Lung (tissue), 11 donors: ENCODE measurements at regions not wholly inside any gene's neighbourhood (a gene's known extent, or its start where the extent isn't known, plus 50 kb on each side); places are given as distances from the start of the nearest gene placed in this dataset.

ENCODE experiments used
- ATAC-seq: fragments of 200-7000 bp; cut with Tn5 transposase; one replicate; pipeline ENCODE4 v1.9.1; 2020; ENCODE audit warnings: moderate number of reproducible peaks; ENCODE audit not compliant: insufficient read depth, low FRiP score
- DNase-seq, 3 donors: peaks; one replicate each; pipeline ENCODE4 v3.0.0-alpha.2; 2013 to 2017
- H3K27ac ChIP-seq, 2 donors: one replicate each; pipeline ENCODE4 v1.5.1; 2013; ENCODE audit warnings: mild to moderate bottlenecking in 2 of 2, moderate library complexity in 2 of 2, control low read depth in 1 of 2, inconsistent platforms in 1 of 2, low read depth in 1 of 2, low read length in 1 of 2
- H3K27me3 ChIP-seq, 3 donors: one replicate each; pipeline ENCODE4 v1.5.1; 2013; ENCODE audit warnings: low read length in 2 of 3; ENCODE audit not compliant: control insufficient read depth in 3 of 3, insufficient read depth in 3 of 3
- H3K36me3 ChIP-seq, 4 donors: one replicate each; pipeline ENCODE4 v1.5.1; 2013; ENCODE audit warnings: low read length in 4 of 4, mild to moderate bottlenecking in 1 of 4, moderate library complexity in 1 of 4; ENCODE audit not compliant: control insufficient read depth in 4 of 4, insufficient read depth in 4 of 4
- H3K4me1 ChIP-seq, 5 donors: one replicate each; pipeline ENCODE4 v1.5.1; 2013; ENCODE audit warnings: low read length in 5 of 5, mild to moderate bottlenecking in 2 of 5, moderate library complexity in 1 of 5; ENCODE audit not compliant: control insufficient read depth in 5 of 5, insufficient read depth in 5 of 5
- H3K4me3 ChIP-seq: one replicate; pipeline ENCODE4 v1.5.1; 2013; ENCODE audit warnings: mild to moderate bottlenecking, control low read depth, moderate library complexity
- H3K9ac ChIP-seq, 2 donors: one replicate each; pipeline ENCODE4 v1.5.1; 2013; ENCODE audit warnings: low read length in 2 of 2, control low read depth in 1 of 2; ENCODE audit not compliant: insufficient read depth in 1 of 2
- H3K9me3 ChIP-seq, 4 donors: one replicate each; pipeline ENCODE4 v1.5.1; 2013; ENCODE audit warnings: low read length in 3 of 4, mild to moderate bottlenecking in 1 of 4, moderate library complexity in 1 of 4; ENCODE audit not compliant: control insufficient read depth in 4 of 4, insufficient read depth in 3 of 4
- WGBS, 2 donors: extraction: QIAGEN DNeasy Blood & Tissue Kit; methylation state at CpG; one replicate each; pipeline ENCODE4 v1.1.7; 2013; 5-methylcytosine and 5-hydroxymethylcytosine counted together
- TF ChIP-seq, protein P1 (sequence below): IDR thresholded peaks from 2 replicates; pipeline ENCODE4 v1.5.1; 2012; ENCODE audit warnings: mild to moderate bottlenecking; ENCODE audit errors: control extremely low read depth, extremely low read depth
- donor health status: control.
- donor health status: control.
- donor health status: Bipolar disorder and iron deficiency.
- donor health status: healthy.
- donor health status: DM: yes; HTN: yes; CAD: no.

DNA sequence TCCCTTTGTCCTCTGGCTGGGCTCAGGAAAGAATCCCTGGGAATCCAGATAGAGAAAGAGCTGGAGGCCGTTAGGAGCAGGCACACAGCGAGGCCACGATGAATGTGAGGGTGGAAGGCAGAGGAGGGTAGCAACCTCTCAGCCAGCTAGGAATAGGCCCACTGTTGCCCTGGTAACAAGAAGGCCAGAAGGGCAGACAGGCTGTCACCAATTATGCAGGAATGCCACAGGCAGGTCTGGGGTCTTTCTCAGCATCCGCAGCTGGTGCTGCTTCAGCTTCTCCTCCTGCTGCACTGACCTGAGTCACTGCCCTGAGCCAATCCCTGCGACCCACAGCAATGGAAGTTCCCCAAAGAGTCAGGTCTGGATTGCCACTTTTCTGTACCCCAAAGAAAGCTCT lies 62.8 kb upstream of the C3orf80 start:
- H3K27ac ChIP-seq: no peak overlapping the region
- TF ChIP-seq, protein P1, sequence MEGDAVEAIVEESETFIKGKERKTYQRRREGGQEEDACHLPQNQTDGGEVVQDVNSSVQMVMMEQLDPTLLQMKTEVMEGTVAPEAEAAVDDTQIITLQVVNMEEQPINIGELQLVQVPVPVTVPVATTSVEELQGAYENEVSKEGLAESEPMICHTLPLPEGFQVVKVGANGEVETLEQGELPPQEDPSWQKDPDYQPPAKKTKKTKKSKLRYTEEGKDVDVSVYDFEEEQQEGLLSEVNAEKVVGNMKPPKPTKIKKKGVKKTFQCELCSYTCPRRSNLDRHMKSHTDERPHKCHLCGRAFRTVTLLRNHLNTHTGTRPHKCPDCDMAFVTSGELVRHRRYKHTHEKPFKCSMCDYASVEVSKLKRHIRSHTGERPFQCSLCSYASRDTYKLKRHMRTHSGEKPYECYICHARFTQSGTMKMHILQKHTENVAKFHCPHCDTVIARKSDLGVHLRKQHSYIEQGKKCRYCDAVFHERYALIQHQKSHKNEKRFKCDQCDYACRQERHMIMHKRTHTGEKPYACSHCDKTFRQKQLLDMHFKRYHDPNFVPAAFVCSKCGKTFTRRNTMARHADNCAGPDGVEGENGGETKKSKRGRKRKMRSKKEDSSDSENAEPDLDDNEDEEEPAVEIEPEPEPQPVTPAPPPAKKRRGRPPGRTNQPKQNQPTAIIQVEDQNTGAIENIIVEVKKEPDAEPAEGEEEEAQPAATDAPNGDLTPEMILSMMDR: no peak
- peaks cover 0 to 3% (median 0%) of the 10 kb centered on the region in 4 donors for H3K9me3 ChIP-seq
- no peaks in the 10 kb centered on the region for H3K36me3 ChIP-seq
- no peaks in the 10 kb centered on the region for H3K4me1 ChIP-seq
- 76 to 77% methylated on average over 5 of the region's 5 CpGs for WGBS, 2 donors
- no peak overlapping the region for H3K4me3 ChIP-seq
- no peaks in the 10 kb centered on the region for H3K27me3 ChIP-seq
- DNase-seq (no peak), ATAC-seq (no peak)
- no peak overlapping the region for H3K9ac ChIP-seq

DNA sequence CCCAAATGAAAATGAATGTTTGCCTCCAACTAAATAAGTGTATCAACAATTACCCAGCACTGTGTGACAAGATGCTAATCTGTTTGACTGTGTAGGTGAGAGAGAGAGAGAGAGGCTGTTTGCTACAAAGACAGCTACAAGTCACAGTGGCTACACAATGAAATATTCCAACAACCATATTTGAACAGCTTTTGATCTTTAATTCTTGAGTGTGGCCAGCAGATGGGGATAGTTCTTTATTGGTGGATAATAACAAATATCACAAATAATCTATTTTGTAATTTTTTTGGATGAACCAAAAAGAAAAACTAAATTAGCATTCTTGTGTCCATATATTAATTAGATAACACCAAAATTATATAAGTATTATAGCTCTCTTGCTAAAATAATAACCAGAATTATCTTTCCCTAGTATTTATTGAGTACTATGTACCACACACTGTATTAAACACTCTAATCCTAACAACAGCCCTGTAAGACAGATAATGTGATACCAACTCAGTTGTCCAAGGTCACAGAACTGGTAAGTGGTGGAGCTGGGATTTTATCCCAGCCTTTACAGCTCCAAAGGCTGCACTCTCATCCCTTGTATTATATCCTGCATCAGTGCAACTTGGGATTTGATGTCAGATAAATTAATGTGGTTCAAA lies 61.9 kb upstream of the C3orf80 start:
- peak in 2 of 3 donors; percentile 42 to 53 for DNase-seq
- no peak for ATAC-seq
- no peaks in the 10 kb centered on the region for H3K27me3 ChIP-seq
- H3K9me3 ChIP-seq: peaks cover 0 to 3% (median 0%) of the 10 kb centered on the region in 4 donors
- H3K9ac ChIP-seq: no peak overlapping the region
- H3K27ac ChIP-seq: no peak overlapping the region
- TF ChIP-seq, protein P1: no peak
- H3K4me3 ChIP-seq: no peak overlapping the region
- no peaks in the 10 kb centered on the region for H3K36me3 ChIP-seq
- no peaks in the 10 kb centered on the region for H3K4me1 ChIP-seq

DNA sequence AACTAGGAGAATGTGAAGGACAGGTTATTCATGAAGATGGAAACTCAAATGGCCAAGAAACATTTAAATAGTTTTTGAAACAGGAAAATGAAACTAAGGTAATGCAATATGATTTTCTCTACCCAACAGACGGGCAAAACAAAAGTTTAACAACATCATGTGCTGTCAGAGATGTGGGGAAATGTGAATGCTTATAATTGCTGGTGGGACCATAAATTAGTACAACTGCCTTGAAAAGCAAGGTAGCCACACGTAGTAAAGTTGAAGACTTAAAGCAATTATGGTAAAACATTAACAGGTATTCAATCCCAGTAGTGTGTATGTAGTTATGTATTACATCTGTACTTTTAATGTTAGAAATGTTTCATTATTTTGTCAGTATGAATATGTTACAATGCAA lies 57.0 kb upstream of the C3orf80 start:
- H3K36me3 ChIP-seq: no peaks in the 10 kb centered on the region
- no peak for ATAC-seq
- TF ChIP-seq, protein P1: no peak

More for the DNA sequence above, 57.0 kb upstream of the C3orf80 start:
- no peaks in the 10 kb centered on the region for H3K27me3 ChIP-seq
- no peak overlapping the region for H3K4me3 ChIP-seq
- no peak overlapping the region for H3K27ac ChIP-seq
- no peak overlapping the region for H3K9ac ChIP-seq
- H3K4me1 ChIP-seq: peaks cover 0 to 4% (median 0%) of the 10 kb centered on the region in 5 donors
- DNase-seq: no peak
- H3K9me3 ChIP-seq: peaks cover 0 to 3% (median 0%) of the 10 kb centered on the region in 4 donors
- WGBS, 2 donors: 76 to 77% methylated on average over 2 of the region's 2 CpGs
